DMS79 (cell line): ENCODE measurements at regions not wholly inside any gene's neighbourhood (a gene's known extent, or its start where the extent isn't known, plus 50 kb on each side); places are given as distances from the start of the nearest gene placed in this dataset.

Experiments
- DNase-seq: peaks from one replicate; lab custom pipeline; 2025; lab: John Stamatoyannopoulos, UW

DNA sequence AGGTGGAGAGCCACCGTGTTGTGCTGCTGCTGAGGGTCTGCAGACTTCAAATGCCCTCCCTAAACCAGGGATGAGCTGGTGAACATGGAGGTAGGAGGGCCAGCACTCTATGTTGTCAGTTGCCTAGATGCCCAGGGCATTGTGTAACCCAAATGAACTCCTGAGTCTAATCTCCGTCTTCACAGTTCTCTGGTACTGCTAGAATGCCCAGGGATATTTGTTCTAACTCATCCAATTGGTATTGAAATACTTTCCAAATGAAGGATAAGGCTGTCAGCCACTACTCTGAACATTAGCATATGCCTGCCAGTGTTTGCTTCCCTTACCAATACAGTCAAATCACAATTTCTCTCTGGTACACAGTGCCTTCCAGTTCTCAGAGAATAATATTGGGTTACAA is 492.6 kb downstream of the SLC4A3 start:
- no peak for DNase-seq

DNA sequence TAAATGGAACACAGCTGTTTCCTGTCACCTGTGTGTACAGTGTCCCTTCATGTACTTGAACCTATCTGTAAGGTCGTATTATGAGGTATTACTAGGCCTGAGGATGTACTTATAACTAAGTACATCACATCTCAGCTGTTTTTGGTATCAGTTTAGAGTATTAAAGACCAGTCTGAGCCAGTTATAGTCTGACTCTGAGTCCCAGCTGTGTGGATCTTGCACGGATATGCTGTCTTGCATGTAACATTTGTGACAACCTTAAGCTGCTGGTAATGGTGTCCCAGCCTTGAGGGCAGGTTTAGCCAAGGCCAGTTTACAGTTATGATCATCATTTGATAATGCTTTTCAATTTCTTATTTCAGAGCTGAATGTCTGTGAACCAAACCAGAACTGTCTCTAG is 496.3 kb downstream of the SLC4A3 start:
- DNase-seq, result no peak

- DNase-seq, result no peak
Measured at GRCh38 chr2:220125551-220125950, 498.1 kb downstream of the SLC4A3 start.

- DNase-seq, result no peak
Measured at GRCh38 chr2:220127311-220127710, 499.9 kb downstream of the SLC4A3 start.

- DNase-seq, result no peak
Measured at GRCh38 chr2:220127876-220128275, 500.4 kb downstream of the SLC4A3 start.

DNA sequence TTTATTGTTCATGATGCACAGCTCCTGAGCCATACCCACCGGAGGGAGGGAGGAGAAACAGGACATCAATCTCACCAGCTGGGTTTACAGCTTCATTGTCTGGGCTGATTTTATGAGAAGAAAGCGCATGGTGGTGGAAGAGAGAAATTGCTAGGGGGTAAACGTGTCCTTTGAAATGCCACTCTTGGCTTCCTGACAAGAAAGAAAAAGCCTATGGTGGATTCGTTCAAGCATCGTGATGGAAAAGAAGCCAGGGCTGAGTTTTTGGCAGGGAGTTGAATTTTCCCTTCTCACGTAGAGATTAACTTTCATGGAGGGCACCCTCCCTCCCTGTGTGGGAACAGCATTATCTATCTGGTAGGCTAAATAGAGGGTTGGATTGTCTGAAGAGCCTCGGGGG is 502.0 kb downstream of the SLC4A3 start:
- no peak for DNase-seq

GRCh38 chr2:220134756-220135534 is 507.5 kb downstream of the SLC4A3 start:
- DNase-seq, result no peak

DNA sequence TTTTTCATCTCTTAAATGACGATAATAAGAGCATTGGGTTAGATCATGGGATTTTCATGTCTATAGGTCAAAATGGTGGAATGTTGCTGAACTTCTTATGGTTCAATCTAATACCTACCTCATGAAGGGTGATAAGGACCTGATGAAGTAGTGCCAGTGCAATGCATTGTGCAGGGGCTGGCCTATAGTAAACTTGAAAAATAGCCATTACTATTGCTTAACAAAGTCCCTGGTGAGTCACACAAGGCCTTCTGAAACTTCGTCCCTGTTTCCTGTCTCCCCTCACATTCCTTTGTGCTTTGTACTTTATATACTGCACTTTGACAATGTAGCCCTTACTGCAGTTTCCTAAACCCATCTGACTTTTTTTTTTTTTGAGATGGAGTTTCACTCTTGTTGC is 515.9 kb downstream of the SLC4A3 start:
- no peak for DNase-seq

DNA sequence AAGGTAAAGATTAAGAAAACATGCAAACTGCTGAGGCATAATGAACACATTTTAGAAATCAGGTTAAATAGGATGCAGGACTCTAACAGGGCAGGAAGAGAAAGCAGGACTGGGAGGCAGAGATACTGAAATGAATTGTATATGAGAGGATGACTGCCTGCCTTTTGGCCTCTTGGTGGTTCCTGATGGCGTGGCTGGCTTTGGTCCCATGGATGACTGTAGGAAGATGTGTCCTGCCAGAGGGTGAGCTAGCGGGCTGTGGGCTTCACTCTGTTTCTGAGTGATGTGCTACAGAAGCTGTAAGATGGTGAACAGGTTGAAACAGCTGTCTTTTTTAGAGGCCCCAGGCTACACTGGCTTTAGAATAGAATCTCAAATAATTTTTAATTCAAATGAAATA is 517.0 kb downstream of the SLC4A3 start:
- DNase-seq, result no peak

DNA sequence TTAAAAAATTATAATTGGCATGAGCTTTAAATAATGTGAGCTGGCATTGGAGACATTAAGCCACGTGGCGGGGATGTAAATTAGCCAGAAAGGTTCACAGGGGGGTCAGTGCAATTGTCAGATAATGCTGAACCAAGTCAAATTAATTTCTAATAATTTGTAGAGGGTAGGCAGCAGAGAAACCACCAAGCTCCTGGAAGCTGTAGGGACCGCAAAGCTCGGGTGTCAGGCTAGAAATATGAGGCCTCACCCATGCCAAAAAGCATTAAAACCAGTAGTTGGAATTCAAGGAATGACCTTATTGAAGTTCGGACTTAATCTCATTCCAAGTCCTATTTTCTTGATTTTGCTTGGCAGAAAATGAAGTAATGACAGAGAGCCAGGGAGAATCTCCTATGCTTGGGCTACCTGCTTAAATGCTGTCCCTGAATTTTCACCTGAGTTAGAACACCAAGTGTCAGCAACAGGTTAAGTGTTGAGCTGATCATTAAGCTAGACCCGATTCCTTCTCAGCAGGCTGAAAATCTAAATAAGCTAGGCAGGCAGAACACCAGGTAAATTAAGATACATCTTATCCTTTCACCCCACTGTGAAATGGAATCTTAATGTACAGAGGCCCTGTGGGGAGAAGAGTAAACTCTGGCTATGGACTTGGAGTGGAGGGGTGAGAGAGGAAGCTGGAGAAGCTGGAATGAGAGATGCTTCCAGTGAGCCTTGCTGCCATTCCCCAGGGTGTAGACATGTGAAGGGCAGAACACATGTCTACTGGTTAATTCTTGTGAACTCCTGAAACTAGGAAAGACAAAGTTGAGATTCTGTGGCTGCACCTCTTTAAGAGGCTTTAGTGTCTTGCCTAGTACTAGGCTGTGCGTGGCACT is 520.0 kb downstream of the SLC4A3 start:
- no peak for DNase-seq

- no peak for DNase-seq
Measured at GRCh38 chr2:220148471-220149248, 521.2 kb downstream of the SLC4A3 start.

GRCh38 chr2:220151341-220151740 is 523.9 kb downstream of the SLC4A3 start:
- DNase-seq, result no peak

DNA sequence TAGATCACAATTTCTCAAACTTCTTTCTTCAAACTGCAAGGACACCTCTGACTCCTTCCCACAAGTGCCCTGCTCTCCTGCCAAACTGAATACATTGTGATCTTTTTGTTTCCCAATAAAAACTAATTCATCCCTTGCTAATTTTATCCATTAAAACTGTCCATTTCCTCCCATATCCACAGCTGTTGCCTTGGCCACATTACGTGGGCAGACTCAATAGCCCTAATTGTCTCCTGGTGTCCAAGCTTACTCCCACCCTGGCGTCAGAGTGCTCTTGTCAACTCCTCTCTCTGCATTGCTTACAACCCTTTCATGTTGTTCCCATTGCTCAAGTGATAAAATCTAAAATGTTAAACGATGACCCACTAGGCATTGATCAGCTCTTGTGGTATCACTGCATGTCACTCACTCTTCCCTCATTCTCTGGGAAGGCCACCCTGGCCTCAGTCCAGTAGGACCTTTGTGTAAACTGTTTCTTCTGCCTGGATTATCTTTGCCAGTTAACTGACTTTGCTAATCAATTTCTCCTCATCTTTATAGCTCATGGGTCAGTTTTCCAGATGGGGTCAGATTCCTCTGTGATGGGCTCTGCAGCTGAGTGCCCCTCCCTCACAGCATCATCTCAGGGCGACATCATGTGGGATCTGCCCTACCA is 525.0 kb downstream of the SLC4A3 start:
- no peak for DNase-seq

DNA sequence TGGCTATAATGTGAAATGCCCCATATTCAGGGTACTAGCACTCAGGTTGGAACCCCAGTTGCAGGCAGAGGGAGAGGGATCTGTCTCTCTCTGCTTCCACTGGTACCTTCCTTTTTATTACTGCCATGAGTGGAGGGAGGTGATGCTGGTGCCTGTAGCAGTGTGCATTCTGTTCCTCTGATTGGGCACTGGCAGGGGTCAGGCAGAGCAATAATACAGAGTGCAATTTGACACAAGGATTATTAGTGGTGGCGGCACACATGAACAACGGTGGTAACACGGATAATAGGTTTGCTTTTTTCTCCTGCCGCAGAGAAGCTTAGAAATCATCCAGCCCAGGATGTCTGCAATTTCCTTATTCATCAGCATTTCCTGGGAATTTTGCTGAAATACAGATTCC is 525.7 kb downstream of the SLC4A3 start:
- DNase-seq, result no peak

GRCh38 chr2:220154304-220154703 is 526.9 kb downstream of the SLC4A3 start:
- DNase-seq, result no peak

DNA sequence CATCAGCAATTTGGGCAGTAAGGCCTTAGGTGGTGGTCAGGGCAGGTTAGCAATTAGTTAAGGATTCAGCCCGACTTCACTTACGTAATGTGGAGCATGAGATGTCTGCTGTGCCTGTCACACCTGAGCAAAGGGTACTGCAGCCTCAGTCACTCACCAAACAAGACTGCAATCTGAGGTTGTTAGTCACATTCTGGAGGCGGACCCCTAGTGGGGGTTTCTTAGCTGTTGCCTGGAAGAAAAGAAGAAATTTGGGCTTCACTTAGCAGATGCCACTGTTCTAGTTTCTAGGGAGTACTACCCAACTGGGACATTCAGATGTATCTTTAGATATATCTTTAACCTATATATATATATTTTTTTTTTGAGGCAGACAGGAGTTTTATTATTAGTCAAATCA is 529.9 kb downstream of the SLC4A3 start:
- no peak for DNase-seq

GRCh38 chr2:220159738-220160137 is 532.3 kb downstream of the SLC4A3 start:
- no peak for DNase-seq

DNA sequence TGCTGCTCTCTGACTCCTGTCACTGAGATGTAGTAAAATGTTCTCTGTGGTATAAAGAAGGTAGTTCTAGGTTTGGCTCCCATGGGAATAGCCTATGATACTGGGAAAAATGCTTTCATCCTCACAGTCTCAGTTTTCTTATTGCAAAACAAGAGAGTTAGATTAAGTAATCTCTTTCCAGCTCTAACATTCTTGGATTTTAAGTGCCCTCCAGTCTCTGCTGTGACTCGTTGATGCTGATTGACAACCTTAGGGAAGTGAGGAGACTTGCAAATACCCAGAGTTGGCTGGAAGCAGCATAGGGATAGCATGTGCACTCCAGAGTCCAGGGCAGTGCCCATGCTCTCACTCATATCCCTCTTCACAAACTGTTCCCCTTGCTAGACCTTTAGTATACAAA is 534.9 kb downstream of the SLC4A3 start:
- DNase-seq, result no peak

DNA sequence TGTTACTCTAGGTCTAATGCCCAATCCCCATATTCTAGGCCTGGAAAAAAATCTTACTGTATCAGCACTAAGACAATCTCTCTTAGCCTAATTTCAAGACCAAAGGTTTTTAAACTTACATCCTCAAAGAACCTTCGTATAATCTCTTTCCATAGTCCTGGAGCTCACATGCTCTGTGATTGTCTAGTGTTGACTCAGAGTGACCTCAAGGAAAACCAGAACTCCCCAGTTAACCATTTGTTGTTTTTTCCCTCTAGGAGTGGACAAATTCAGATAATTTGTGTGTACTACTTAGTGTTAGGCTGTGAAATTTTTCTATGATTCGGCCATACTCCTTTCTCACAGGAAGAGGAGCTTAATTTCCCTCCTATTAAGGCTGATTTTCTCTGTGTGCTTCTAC is 536.1 kb downstream of the SLC4A3 start:
- no peak for DNase-seq

GRCh38 chr2:220165401-220165800 is 538.0 kb downstream of the SLC4A3 start:
- DNase-seq, result no peak

- no peak for DNase-seq
Measured at GRCh38 chr2:220166616-220167015, 539.2 kb downstream of the SLC4A3 start.

DNA sequence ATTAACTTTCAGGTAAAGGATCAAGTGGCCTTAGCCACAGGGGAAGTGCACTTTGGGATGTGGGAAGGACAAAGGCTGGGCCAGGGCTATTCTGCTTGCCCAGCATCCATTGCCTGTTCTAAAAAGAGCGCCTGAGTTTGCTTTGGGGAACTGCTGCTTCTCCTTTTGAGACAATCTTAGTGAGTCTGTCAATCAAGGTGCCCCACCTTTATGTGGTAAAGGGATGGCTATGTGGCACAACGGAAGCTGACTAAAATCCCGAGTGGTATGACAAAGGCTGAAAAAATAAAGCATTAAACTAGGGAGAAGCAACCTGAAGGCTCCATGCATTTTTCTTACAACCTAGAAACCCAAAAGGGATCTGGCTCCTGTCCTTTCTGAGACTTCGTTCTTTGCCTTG is 540.5 kb downstream of the SLC4A3 start:
- DNase-seq, result no peak
